A549 (cell line): ENCODE measurements at regions not wholly inside any gene's neighbourhood (a gene's known extent, or its start where the extent isn't known, plus 50 kb on each side); places are given as distances from the start of the nearest gene placed in this dataset.

ENCODE experiments used
- CHD2 ChIP-seq: fragments of 150-350 bp; IDR thresholded peaks from 2 replicates; pipeline ENCODE4 v1.6.1; 2014; ENCODE audit warnings: low read length; ENCODE audit not compliant: partially characterized antibody
- NFE2L2 ChIP-seq: fragments of 150-350 bp; conservative IDR thresholded peaks from 2 replicates; pipeline ENCODE4 v1.6.1; 2014; ENCODE audit warnings: low read length
- TF ChIP-seq, protein P1 (sequence below): fragments of >200 bp; sonication (Bioruptor Twin); formaldehyde crosslinking; IDR thresholded peaks from 3 replicates; pipeline ENCODE4 v1.5.1; 2016

- TF ChIP-seq NFE2L2 (no peak), CHD2 (no peak)
- TF ChIP-seq, protein P1, sequence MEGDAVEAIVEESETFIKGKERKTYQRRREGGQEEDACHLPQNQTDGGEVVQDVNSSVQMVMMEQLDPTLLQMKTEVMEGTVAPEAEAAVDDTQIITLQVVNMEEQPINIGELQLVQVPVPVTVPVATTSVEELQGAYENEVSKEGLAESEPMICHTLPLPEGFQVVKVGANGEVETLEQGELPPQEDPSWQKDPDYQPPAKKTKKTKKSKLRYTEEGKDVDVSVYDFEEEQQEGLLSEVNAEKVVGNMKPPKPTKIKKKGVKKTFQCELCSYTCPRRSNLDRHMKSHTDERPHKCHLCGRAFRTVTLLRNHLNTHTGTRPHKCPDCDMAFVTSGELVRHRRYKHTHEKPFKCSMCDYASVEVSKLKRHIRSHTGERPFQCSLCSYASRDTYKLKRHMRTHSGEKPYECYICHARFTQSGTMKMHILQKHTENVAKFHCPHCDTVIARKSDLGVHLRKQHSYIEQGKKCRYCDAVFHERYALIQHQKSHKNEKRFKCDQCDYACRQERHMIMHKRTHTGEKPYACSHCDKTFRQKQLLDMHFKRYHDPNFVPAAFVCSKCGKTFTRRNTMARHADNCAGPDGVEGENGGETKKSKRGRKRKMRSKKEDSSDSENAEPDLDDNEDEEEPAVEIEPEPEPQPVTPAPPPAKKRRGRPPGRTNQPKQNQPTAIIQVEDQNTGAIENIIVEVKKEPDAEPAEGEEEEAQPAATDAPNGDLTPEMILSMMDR = no peak
These were observed 65.7 kb downstream of the TMEM18 start for GRCh38 chr2:611519-611918.
